ENCODE measurements at regions not wholly inside any gene's neighbourhood (a gene's known extent, or its start where the extent isn't known, plus 50 kb on each side); places are given as distances from the start of the nearest gene placed in this dataset.

DNA sequence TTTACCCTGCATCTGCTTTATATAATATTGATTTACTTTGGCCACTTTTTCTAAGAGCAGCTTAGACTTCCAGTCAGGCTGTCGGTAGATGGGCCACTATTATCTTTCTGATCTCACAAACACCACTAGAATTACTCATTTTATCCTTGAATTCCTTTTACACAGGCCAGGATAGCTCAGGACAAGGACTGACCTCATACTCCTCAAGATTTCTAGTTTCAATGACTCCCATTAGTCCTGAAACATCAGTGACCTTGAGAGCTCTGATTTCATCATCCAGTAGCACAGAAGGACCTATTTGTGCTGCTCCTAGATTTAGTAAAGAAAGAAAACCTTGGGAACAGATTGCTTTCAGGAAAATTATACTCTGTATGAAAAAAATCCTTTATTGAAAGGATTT, 727.9 kb upstream of the PTPRD start:
- TF ChIP-seq, protein P1, sequence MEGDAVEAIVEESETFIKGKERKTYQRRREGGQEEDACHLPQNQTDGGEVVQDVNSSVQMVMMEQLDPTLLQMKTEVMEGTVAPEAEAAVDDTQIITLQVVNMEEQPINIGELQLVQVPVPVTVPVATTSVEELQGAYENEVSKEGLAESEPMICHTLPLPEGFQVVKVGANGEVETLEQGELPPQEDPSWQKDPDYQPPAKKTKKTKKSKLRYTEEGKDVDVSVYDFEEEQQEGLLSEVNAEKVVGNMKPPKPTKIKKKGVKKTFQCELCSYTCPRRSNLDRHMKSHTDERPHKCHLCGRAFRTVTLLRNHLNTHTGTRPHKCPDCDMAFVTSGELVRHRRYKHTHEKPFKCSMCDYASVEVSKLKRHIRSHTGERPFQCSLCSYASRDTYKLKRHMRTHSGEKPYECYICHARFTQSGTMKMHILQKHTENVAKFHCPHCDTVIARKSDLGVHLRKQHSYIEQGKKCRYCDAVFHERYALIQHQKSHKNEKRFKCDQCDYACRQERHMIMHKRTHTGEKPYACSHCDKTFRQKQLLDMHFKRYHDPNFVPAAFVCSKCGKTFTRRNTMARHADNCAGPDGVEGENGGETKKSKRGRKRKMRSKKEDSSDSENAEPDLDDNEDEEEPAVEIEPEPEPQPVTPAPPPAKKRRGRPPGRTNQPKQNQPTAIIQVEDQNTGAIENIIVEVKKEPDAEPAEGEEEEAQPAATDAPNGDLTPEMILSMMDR (IDR thresholded peaks at IDR 0.05; ENCODE audit: unreplicated experiment) = no peak
- DNase-seq (ENCODE audit: low spot score in 2 of 2, unreplicated experiment in 2 of 2) = no peak
- Mint-ChIP-seq H3K4me1 (no peaks in the 10 kb centered on the region), H3K9me3 (no peaks in the 10 kb centered on the region), H3K27ac (no peak overlapping the region), H3K4me3 (no peak overlapping the region), H3K27me3 (ENCODE audit: low read depth) (no peaks in the 10 kb centered on the region), H3K36me3 (no peaks in the 10 kb centered on the region)

DNA sequence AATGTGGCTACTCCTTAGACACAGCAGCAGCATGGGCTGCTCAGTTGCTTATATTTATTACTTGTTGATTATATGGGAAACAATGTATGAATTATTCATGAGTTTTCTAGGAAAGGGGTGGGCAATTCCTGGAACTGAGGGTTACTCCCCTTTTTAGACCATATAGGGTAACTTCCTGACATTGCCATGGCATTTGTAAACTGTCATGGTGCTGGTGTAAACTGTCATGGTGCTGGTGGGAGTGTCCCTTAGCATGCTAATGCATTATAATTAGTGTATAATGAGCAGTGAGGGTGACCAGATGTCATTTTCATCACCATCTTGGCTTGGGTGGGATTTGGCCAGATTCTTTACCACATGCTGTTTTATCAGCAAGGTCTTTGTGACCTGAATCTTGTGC, 734.6 kb upstream of the PTPRD start:
- Mint-ChIP-seq H3K4me3 (no peak overlapping the region), H3K4me1 (peaks cover 3% of the 10 kb centered on the region), H3K36me3 (no peaks in the 10 kb centered on the region), H3K9me3 (no peaks in the 10 kb centered on the region), H3K27me3 (ENCODE audit: low read depth) (no peaks in the 10 kb centered on the region), H3K27ac (no peak overlapping the region)
- DNase-seq (ENCODE audit: low spot score in 2 of 2, unreplicated experiment in 2 of 2) = no peak
- TF ChIP-seq, protein P1 (IDR thresholded peaks at IDR 0.05; ENCODE audit: unreplicated experiment) = no peak

DNA sequence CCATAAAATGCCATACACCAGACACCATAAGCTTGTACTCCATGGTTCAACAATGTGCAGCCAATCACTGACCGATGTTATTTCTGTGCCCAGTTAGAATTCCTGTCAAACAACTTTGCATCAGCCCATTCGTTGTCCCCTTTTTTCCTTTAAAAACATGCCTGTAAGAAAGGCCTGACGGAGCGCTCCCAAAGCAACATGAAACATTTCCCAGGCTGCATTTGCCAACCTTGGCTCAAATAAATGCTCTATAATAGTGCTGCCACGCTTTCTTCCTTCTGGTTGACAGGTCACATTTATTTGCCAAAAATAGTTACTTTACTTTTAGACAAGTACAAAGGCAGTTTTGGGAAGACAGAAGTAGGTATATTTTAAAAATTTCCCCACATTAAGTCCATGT, 735.6 kb upstream of the PTPRD start:
- Mint-ChIP-seq H3K4me1 (peaks cover 3% of the 10 kb centered on the region), H3K36me3 (no peaks in the 10 kb centered on the region), H3K27me3 (ENCODE audit: low read depth) (no peaks in the 10 kb centered on the region), H3K4me3 (no peak overlapping the region), H3K27ac (no peak overlapping the region), H3K9me3 (no peaks in the 10 kb centered on the region)
- DNase-seq (ENCODE audit: low spot score in 2 of 2, unreplicated experiment in 2 of 2) = no peak
- TF ChIP-seq, protein P1 (IDR thresholded peaks at IDR 0.05; ENCODE audit: unreplicated experiment) = no peak

DNA sequence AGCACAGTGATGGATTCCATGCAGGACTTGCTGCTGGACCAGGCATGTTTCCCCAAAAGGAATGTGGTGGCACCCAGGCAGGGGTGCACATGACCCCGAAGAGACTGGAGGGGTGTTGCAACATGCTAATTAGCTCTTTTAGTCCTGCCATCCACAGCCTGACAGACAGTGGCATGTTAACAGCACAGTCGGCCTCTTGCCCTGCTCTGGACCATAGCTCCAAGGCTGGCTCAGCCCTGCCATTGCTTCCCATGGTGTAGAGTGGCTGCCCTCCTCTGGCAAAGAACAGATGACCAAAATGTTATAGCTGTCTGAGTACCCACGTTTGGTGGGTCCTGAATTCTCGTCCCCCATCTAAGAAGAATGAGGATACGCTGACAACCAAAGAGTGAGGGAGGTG, 736.4 kb upstream of the PTPRD start:
- no peak for DNase-seq (ENCODE audit: low spot score in 2 of 2, unreplicated experiment in 2 of 2)
- H3K4me1 Mint-ChIP-seq = peaks cover 3% of the 10 kb centered on the region
- no peaks in the 10 kb centered on the region for H3K36me3 Mint-ChIP-seq
- TF ChIP-seq, protein P1 (IDR thresholded peaks at IDR 0.05; ENCODE audit: unreplicated experiment) = no peak
- no peak overlapping the region for H3K27ac Mint-ChIP-seq
- no peak overlapping the region for H3K4me3 Mint-ChIP-seq
- H3K9me3 Mint-ChIP-seq = no peaks in the 10 kb centered on the region
- no peaks in the 10 kb centered on the region for H3K27me3 Mint-ChIP-seq (ENCODE audit: low read depth)

DNA sequence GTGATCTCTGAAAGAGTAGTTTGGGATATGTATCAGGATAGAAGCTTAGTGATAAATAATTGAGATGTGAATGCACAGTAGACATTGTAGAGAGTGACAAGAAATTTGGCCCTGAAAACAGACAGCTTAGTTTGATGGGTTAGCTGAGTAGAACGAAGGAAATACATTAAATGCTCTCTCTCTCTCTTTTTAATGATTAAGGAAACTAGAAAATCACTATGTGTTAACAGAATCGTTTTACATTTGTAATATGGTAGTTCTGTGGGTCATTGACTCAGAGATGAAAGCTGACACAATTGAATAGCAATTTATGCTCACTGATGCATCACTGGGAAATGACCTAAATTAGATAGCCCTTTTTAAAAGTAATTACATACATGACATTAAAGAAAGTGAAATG, 739.8 kb upstream of the PTPRD start:
- Mint-ChIP-seq H3K27ac (no peak overlapping the region), H3K4me1 (peaks cover 8% of the 10 kb centered on the region), H3K36me3 (no peaks in the 10 kb centered on the region), H3K4me3 (no peak overlapping the region), H3K9me3 (no peaks in the 10 kb centered on the region), H3K27me3 (ENCODE audit: low read depth) (no peaks in the 10 kb centered on the region)
- TF ChIP-seq, protein P1 (IDR thresholded peaks at IDR 0.05; ENCODE audit: unreplicated experiment) = no peak
- no peak for DNase-seq (ENCODE audit: low spot score in 2 of 2, unreplicated experiment in 2 of 2)

DNA sequence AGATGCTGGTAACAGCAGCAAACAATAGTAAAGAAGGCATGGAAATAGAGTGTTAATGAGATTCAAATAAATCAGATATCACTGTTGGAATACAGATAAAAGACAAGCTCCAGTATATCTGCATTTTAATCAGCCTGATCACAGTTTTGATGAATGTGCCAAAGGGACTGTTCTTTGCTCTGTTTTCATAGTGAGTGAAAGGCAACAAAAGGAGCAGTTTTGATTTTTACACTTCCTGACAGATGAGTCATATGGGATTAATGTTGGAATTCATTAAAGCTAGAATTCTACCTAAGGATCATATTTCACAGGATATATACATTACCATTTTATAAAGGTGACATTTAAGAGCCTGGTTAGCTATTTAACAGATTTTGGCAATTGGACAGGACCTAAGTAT, 743.3 kb upstream of the PTPRD start:
- Mint-ChIP-seq H3K4me1 (peaks cover 8% of the 10 kb centered on the region), H3K4me3 (no peak overlapping the region), H3K36me3 (no peaks in the 10 kb centered on the region), H3K27ac (no peak overlapping the region), H3K9me3 (no peaks in the 10 kb centered on the region), H3K27me3 (ENCODE audit: low read depth) (no peaks in the 10 kb centered on the region)
- DNase-seq (ENCODE audit: low spot score in 2 of 2, unreplicated experiment in 2 of 2) = no peak
- TF ChIP-seq, protein P1 (IDR thresholded peaks at IDR 0.05; ENCODE audit: unreplicated experiment) = no peak
